GM18520 (cell line): ENCODE measurements at regions not wholly inside any gene's neighbourhood (a gene's known extent, or its start where the extent isn't known, plus 50 kb on each side); places are given as distances from the start of the nearest gene placed in this dataset.
A peak's percentile ranks its signal among the peaks of the same experiment; 100 is the strongest.
"Not testable (repeated sequence)": the region's sequence is repeated elsewhere in the genome, so short reads cannot be mapped to it uniquely, and the experiment has no call there.

ENCODE experiments used
- ATAC-seq: cut with Tn5 transposase; IDR thresholded peaks from one replicate; pipeline ENCODE4 v1.9.1; 2021; ENCODE audit not compliant: unreplicated experiment

GRCh38 chr3:30319713-30320112 is 286.7 kb upstream of the TGFBR2 start:
- no peak for ATAC-seq

DNA sequence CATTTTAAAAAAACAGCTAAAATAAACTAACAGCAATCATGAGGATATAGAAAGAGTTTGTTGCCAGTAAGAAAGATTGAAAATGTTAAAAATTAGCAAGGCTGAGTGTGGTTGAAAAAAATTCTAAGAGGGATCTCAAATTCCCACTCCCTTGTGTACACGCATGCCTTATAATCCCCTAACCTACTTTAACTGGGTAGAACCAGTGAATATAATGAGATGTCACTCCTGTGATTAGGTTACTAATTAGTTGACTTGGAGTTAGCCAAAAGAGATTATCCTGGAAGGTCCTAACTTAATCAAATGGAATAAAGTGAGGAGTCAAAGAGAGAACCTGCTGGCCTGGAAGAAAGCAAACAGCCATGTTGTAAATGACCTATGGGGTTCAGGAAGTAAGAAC is 286.0 kb upstream of the TGFBR2 start:
- no peak for ATAC-seq

DNA sequence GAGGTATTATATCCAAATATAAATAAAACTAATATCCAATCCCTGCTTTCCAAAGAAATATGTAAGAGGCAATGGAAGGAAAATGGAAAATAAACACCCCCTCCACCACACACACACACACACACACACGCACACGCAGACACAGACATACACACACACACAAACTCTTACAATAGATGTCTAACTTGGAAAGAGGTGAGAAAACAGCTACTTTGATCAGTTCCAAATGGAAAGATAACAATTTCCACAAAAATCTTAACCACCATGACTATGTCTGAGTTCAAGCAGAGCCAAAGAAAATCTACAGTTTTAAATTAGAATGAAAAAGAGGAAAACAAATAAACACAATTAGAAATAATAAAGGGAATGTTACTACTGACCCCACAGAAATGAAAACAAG is 285.3 kb upstream of the TGFBR2 start:
- ATAC-seq, result no peak

GRCh38 chr3:30323649-30324048 is 282.8 kb upstream of the TGFBR2 start:
- ATAC-seq, result not testable (repeated sequence)

DNA sequence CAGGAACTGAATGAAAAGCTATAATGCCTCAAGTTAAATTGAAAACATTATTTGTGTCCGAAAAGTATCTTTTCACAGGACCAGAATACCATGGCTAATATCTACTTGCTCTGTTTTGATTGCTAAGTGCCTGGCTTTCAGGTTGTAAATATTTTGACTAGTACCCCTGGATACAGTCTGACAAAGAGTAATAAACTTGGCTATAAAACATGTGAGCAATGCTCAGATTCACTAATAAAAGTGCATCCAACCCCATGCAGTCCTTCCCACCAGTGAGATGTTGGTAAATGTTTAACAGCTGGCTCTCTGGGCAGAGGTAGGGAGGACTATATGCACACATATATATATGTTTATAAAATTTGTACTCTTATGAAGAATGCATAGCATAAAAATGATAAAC is 281.8 kb upstream of the TGFBR2 start:
- ATAC-seq, result no peak

DNA sequence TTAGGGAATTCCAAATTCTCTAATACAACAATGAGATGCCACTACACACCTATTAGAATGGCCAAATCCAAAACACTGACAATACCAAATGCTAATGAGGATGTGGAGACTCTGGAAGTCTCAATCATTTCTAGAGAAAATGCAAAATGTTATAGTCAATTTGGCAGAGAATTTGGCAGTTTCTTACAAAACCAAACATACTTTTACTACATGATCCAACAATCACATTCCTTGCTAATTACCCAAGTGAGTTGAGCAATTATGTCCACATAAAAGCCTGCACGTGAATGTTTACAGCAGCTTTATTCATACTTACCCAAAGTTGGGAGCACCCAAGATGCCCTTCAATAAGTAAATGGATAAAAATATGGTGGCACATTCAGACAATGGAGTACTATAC is 278.4 kb upstream of the TGFBR2 start:
- not testable (repeated sequence) for ATAC-seq

DNA sequence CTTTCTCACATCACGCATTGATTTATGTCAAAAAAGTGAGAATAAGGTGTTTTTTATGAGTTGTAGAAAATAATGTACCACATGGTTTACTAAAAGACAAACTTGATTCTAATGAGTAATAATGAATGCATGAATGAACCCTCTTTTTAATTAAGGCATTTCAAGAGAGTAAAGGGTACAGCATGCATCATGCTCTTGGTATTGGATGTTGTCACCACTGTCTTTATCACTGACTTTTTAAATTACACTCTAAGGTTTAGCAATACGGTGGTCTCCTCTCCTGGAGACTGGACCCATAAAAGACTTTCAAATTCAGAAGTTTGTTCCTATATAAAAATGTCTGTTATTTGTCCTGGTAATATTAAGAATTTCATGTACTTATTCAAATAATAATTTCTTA is 277.5 kb upstream of the TGFBR2 start:
- not testable (repeated sequence) for ATAC-seq

DNA sequence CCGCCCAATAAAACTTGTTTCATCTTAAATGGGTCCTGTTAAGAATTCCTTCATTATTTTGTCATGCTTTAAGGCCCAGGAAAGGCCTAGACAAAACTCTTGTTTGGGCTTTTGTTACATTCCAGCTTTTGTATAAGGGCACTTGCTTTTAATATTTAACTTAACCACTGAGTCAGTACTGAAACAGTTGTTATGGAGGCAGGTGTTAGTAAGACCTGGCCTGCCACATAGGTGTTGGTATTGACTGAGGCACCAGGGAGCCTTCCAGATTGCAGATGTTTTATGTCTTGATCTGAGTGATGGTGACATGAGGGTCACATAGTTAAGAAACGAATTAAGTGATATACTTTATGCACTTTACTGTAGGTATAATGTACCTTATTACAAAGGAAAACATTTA is 274.9 kb upstream of the TGFBR2 start:
- ATAC-seq, result no peak

- ATAC-seq, result no peak
These were observed 274.0 kb upstream of the TGFBR2 start for GRCh38 chr3:30332196-30333021.

GRCh38 chr3:30333143-30333542 is 273.3 kb upstream of the TGFBR2 start:
- ATAC-seq, result no peak

GRCh38 chr3:30333903-30334302 is 272.5 kb upstream of the TGFBR2 start:
- ATAC-seq, result no peak

GRCh38 chr3:30340500-30340899 is 265.9 kb upstream of the TGFBR2 start:
- no peak for ATAC-seq

DNA sequence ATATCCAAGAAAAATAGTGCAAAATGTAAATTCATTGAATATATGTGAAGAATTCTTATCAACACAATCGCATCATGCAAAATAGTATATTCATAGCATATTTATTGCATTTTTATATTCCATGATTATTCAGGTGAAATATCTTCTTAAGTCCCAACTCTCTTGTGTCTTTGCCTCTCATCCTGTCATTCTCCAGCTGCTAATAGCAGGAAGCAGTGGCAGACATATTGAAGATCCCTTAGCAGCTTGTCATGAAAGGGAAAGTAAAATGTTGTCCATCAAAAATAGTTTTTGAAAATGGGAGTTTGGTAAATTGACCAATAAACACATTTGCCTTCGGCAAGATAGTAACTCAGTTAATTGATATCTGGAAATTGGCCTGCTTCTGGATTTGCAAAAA is 265.3 kb upstream of the TGFBR2 start:
- no peak for ATAC-seq

DNA sequence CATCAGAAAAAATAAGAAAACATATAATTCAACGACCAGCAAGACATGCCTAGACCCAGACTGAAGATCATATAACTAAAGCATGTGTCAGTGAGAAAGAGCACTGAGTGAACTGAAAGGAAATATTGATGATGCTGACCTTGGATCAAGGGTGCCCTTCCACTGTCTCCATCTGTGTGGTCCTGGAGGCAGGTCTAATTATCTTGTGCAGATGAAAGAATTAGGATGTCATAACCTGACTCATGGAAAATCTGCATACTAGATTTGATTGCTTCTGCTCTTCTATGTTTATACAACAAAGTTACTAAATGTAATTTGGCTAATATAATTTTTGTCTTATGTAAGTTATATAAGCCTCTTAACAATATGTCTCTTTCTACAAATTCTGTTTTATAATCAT is 264.6 kb upstream of the TGFBR2 start:
- ATAC-seq, result no peak

DNA sequence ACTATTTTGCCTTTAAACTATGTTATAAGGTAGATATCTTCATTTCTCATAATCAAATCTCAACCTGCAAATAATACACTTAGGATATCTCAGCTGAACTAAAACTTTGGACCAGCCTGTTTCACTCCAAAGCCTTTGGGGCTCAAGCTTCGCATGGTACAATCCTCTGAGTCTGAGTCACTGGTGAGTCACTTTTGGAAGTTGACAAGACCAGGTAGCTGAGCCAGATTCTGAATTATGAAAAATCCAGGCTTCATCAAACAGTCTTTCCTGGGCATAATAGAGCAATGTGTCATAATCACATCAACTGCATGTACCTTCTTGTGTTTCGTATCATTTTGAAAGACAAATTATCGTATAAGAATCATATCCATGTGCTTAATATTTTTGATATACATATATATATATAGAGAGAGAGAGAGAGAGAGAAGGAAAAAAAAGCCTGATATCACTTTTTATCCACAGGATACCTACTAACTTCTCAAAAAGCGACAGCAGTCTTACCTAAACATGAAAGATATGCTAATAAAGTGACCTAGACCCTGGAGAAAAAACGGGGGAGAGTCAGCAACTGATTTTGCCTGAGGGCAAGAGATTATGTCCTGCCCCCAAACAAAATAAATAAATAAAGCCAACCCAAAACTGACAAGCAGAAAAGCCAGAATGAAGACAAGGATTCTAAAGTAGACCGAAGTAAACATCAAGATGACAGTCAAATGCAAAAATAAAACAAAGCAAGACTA is 263.9 kb upstream of the TGFBR2 start:
- no peak for ATAC-seq

GRCh38 chr3:30343067-30343831 is 263.2 kb upstream of the TGFBR2 start:
- no peak for ATAC-seq

DNA sequence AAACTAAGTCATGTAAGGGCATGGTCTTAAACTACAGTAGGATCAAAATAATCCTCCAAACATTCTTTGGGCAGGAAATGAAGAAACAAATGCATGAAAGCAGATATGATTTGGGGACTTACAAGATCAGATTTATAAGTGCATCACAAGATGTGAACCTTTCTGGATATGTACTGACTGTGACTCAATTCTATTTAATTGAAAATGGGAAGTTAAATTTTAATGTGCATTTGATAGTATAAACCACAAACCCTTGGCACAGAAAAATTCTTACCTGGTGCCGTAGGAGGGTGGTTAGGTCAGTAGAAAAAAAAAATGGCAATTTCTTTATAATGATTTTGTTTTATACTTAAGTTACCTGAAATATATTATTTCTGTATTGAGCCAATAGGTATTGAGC is 262.5 kb upstream of the TGFBR2 start:
- no peak for ATAC-seq

DNA sequence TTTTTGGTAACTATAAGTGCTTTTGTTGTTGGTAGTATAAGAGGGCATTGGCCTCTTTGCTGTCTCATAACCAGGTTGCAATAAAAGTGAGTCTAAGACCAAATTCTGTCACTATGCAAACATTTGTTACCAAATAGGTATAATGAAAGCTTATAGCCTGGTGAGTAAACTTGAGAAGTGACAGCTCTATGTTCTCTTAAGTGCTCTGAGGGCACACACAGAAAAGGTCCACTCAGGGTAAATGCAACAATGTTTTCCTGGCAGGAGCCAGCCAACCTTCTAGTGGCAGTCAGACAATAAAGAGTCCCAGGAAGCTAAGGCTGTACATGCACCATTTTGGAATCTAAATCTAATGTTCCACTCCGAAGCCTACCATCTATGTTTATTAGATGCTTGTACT is 262.1 kb upstream of the TGFBR2 start:
- no peak for ATAC-seq

GRCh38 chr3:30346933-30347320 is 259.5 kb upstream of the TGFBR2 start:
- ATAC-seq, result no peak

- peak; percentile 78 for ATAC-seq
These were observed 258.7 kb upstream of the TGFBR2 start for GRCh38 chr3:30347679-30348216.

DNA sequence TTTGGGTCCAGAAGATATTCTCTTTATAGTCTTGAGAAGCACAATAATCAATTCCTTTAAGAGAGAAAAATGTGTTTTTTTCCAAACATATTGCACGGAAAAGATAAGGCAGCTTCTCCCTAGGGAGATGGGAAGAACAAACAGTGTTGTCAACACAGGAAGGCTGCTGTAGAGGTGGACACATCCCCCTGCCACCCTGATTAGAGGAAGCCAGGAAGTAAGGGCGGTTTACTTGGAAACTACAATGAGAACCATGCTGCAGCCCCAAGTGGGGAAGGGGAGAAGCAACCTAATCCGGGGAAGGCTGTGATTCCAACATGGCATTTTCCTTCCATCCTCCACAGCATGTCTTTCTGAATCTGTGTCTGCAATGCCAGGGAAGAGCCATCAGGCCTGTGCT is 256.9 kb upstream of the TGFBR2 start:
- ATAC-seq, result no peak
